Ishikawa (cell line): ENCODE measurements at regions not wholly inside any gene's neighbourhood (a gene's known extent, or its start where the extent isn't known, plus 50 kb on each side); places are given as distances from the start of the nearest gene placed in this dataset.

Experiments used
- CEBPB ChIP-seq: IDR thresholded peaks from 2 replicates; pipeline ENCODE4 v1.6.1; 2012
- CREB1 ChIP-seq: IDR thresholded peaks from 2 replicates; pipeline ENCODE4 v1.6.1; 2012; ENCODE audit warnings: low read depth
- EGR1 ChIP-seq: IDR thresholded peaks from 2 replicates; pipeline ENCODE4 v1.6.1; 2012
- EP300 ChIP-seq: IDR thresholded peaks from 2 replicates; pipeline ENCODE4 v1.6.1; 2012; ENCODE audit warnings: borderline replicate concordance
- FOXM1 ChIP-seq: IDR thresholded peaks from 2 replicates; pipeline ENCODE4 v1.6.1; 2012; ENCODE audit warnings: low read depth, borderline replicate concordance
- MAX ChIP-seq: IDR thresholded peaks from 2 replicates; pipeline ENCODE4 v1.6.1; 2012
- NFIC ChIP-seq: IDR thresholded peaks from 2 replicates; pipeline ENCODE4 v1.6.1; 2012
- RAD21 ChIP-seq: IDR thresholded peaks from 2 replicates; pipeline ENCODE4 v1.6.1; 2012; ENCODE audit warnings: low read depth
- REST ChIP-seq: IDR thresholded peaks from 2 replicates; pipeline ENCODE4 v1.6.1; 2012; ENCODE audit warnings: low read depth, mild to moderate bottlenecking
- TAF1 ChIP-seq: IDR thresholded peaks from 2 replicates; pipeline ENCODE4 v1.6.1; 2012; ENCODE audit warnings: low read depth, mild to moderate bottlenecking
- TCF12 ChIP-seq: IDR thresholded peaks from 2 replicates; pipeline ENCODE4 v1.6.1; 2012; ENCODE audit warnings: low read depth
- TEAD4 ChIP-seq: IDR thresholded peaks from 2 replicates; pipeline ENCODE4 v1.6.1; 2012
- USF1 ChIP-seq: IDR thresholded peaks from 2 replicates; pipeline ENCODE4 v1.6.1; 2012
- YY1 ChIP-seq: IDR thresholded peaks from 2 replicates; pipeline ENCODE4 v1.6.1; 2012; ENCODE audit warnings: low read depth
- ZBTB7A ChIP-seq: IDR thresholded peaks from 2 replicates; pipeline ENCODE4 v1.6.1; 2012; ENCODE audit warnings: low read depth

DNA sequence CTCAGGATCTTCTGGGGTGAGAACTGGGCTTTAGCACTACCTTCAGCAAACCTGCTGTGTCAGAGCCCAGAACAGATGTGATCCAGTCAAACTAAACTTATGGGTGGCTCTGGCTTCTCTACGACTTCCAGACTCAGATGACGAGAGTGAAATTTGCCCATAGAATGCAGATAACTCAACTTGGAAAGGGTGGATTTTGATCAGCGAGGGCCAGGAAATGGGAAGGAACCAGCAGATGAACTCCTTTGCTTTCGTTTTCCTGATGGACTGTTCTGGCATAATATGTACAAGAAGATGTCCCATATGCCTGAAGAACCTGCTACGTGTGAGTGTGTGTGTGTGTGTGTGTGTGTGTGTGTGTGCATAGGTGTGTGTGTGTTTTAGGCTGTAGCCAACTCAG lies 132.0 kb upstream of the MOCS2 start:
- no peak for TF ChIP-seq CEBPB
- TF ChIP-seq USF1: no peak
- TF ChIP-seq EP300: no peak
- TF ChIP-seq NFIC: no peak
- no peak for TF ChIP-seq REST
- no peak for TF ChIP-seq FOXM1
- TF ChIP-seq ZBTB7A: no peak

GRCh38 chr5:53243403-53243802 lies 133.8 kb upstream of the MOCS2 start:
- TF ChIP-seq CEBPB: no peak
- TF ChIP-seq FOXM1: no peak
- no peak for TF ChIP-seq REST
- TF ChIP-seq RAD21: no peak; the same call in 1 of the 2 replicates
- TF ChIP-seq TEAD4: no peak
- TF ChIP-seq USF1: no peak
- no peak for TF ChIP-seq CREB1
- no peak for TF ChIP-seq YY1
- no peak for TF ChIP-seq NFIC
- no peak for TF ChIP-seq TCF12
- TF ChIP-seq EGR1: no peak
- no peak for TF ChIP-seq TAF1
- TF ChIP-seq MAX: no peak
- no peak for TF ChIP-seq EP300
- TF ChIP-seq ZBTB7A: no peak

- TF ChIP-seq FOXM1 (no peak), CEBPB (no peak), ZBTB7A (no peak), EGR1 (no peak), RAD21 (no peak), MAX (no peak), TCF12 (no peak), TEAD4 (no peak), EP300 (no peak), REST (no peak), YY1 (no peak), TAF1 (no peak), CREB1 (no peak), NFIC (no peak), USF1 (no peak)
These were observed 136.7 kb upstream of the MOCS2 start for GRCh38 chr5:53246042-53246836.
